CD4-positive, CD25-positive, alpha-beta regulatory T cell (primary cell): ENCODE measurements at regions not wholly inside any gene's neighbourhood (a gene's known extent, or its start where the extent isn't known, plus 50 kb on each side); places are given as distances from the start of the nearest gene placed in this dataset.

ENCODE experiments used
- ATAC-seq, 2 donors: fragments of 150-1000 bp; cut with Tn5 transposase; one replicate each; pipeline ENCODE4 v1.10.0; 2021; ENCODE audit warnings: low read depth in 2 of 2, moderate number of reproducible peaks in 2 of 2, moderate library complexity in 1 of 2
- DNase-seq, 3 donors: peaks; one replicate each; pipeline versions ENCODE4 v3.0.0 to v3.0.0-alpha.2; 2012 to 2022; ENCODE audit warnings: mixed read lengths in 1 of 3
- H3K27ac ChIP-seq: one replicate; pipeline ENCODE4 v1.7.0; 2013; ENCODE audit warnings: mild to moderate bottlenecking, low read length; ENCODE audit not compliant: insufficient read depth, poor library complexity, severe bottlenecking
- H3K27me3 ChIP-seq: one replicate; pipeline ENCODE4 v1.7.0; 2013; ENCODE audit warnings: low read length; ENCODE audit not compliant: control insufficient read depth, insufficient read depth
- H3K36me3 ChIP-seq: one replicate; pipeline ENCODE4 v1.7.0; 2013; ENCODE audit warnings: mild to moderate bottlenecking, low read length, moderate library complexity; ENCODE audit not compliant: control insufficient read depth, insufficient read depth
- H3K4me1 ChIP-seq: 2 replicates; pipeline ENCODE4 v1.7.0; 2013; ENCODE audit warnings: mild to moderate bottlenecking, low read length; ENCODE audit not compliant: insufficient read depth, control insufficient read depth, poor library complexity, severe bottlenecking
- H3K4me3 ChIP-seq: one replicate; pipeline ENCODE4 v1.7.0; 2013; ENCODE audit warnings: low read depth, mild to moderate bottlenecking, low read length, moderate library complexity
- H3K9me3 ChIP-seq, 2 experiments: 1 replicate in 1 of 2; 2 replicates in 1 of 2; pipeline ENCODE4 v1.7.0; 2013; ENCODE audit warnings: low read length in 2 of 2, mild to moderate bottlenecking in 1 of 2, moderate library complexity in 1 of 2; ENCODE audit not compliant: control insufficient read depth in 2 of 2
- H3K27ac Mint-ChIP-seq, 3 donors: one replicate each; pipeline ENCODE4 v1.8.0; 2020 to 2022; ENCODE audit warnings: mild to moderate bottlenecking in 3 of 3, mixed read lengths in 3 of 3, moderate library complexity in 2 of 3
- H3K27me3 Mint-ChIP-seq: one replicate; pipeline ENCODE4 v1.8.0; 2022; ENCODE audit warnings: mild to moderate bottlenecking, mixed read lengths
- H3K36me3 Mint-ChIP-seq: one replicate; pipeline ENCODE4 v1.8.0; 2020; ENCODE audit warnings: mixed read lengths
- H3K4me1 Mint-ChIP-seq, 4 donors: one replicate each; pipeline ENCODE4 v1.8.0; 2020 to 2022; ENCODE audit warnings: mixed read lengths in 4 of 4, mild to moderate bottlenecking in 1 of 4
- H3K4me3 Mint-ChIP-seq, 4 donors: one replicate each; pipeline ENCODE4 v1.8.0; 2020 to 2022; ENCODE audit warnings: mild to moderate bottlenecking in 4 of 4, mixed read lengths in 4 of 4, moderate library complexity in 3 of 4
- H3K9me3 Mint-ChIP-seq, 7 donors: one replicate each; pipeline ENCODE4 v1.8.0; 2020 to 2022; ENCODE audit warnings: mixed read lengths in 7 of 7, mild to moderate bottlenecking in 3 of 7, moderate library complexity in 2 of 7

- Histone ChIP-seq H3K27ac (no peak overlapping the region), H3K36me3 (no peaks in the 10 kb centered on the region), H3K4me3 (no peak overlapping the region), H3K4me1 (no peaks in the 10 kb centered on the region), H3K9me3 (no peaks in the 10 kb centered on the region), H3K27me3 (no peaks in the 10 kb centered on the region)
- H3K4me1 Mint-ChIP-seq = no peaks in the 10 kb centered on the region
- peaks cover 0 to 1% (median 0%) of the 10 kb centered on the region in 7 donors for H3K9me3 Mint-ChIP-seq
- no peak for ATAC-seq
- H3K27me3 Mint-ChIP-seq = peaks cover 2% of the 10 kb centered on the region
- no peak for DNase-seq
- H3K4me3 Mint-ChIP-seq = no peak overlapping the region
- no peaks in the 10 kb centered on the region for H3K36me3 Mint-ChIP-seq
- H3K27ac Mint-ChIP-seq = no peak overlapping the region
These were observed 109.3 kb upstream of the ANK3 start for GRCh38 chr10:60498985-60499384.

- H3K9me3 ChIP-seq = no peaks in the 10 kb centered on the region
- H3K27me3 Mint-ChIP-seq = no peaks in the 10 kb centered on the region
- H3K36me3 Mint-ChIP-seq = no peaks in the 10 kb centered on the region
- H3K27me3 ChIP-seq = no peaks in the 10 kb centered on the region
- ATAC-seq (no peak), DNase-seq (no peak)
- no peaks in the 10 kb centered on the region for H3K4me1 Mint-ChIP-seq
- H3K4me3 ChIP-seq = no peak overlapping the region
- peaks cover 0 to 6% (median 0%) of the 10 kb centered on the region in 7 donors for H3K9me3 Mint-ChIP-seq
- H3K27ac Mint-ChIP-seq = no peak overlapping the region
- H3K27ac ChIP-seq = no peak overlapping the region
- H3K4me1 ChIP-seq = no peaks in the 10 kb centered on the region
- H3K36me3 ChIP-seq = no peaks in the 10 kb centered on the region
- no peak overlapping the region for H3K4me3 Mint-ChIP-seq
These were observed 107.7 kb upstream of the ANK3 start for GRCh38 chr10:60497364-60497763.

GRCh38 chr10:60496181-60496580, 106.5 kb upstream of the ANK3 start:
- H3K27ac ChIP-seq = no peak overlapping the region
- no peak overlapping the region for H3K27ac Mint-ChIP-seq
- H3K9me3 ChIP-seq = no peaks in the 10 kb centered on the region
- H3K4me3 ChIP-seq = no peak overlapping the region
- H3K4me1 ChIP-seq = no peaks in the 10 kb centered on the region
- no peaks in the 10 kb centered on the region for H3K27me3 ChIP-seq
- ATAC-seq = no peak
- no peaks in the 10 kb centered on the region for H3K36me3 ChIP-seq
- no peak overlapping the region for H3K4me3 Mint-ChIP-seq
- peaks cover 0 to 6% (median 0%) of the 10 kb centered on the region in 7 donors for H3K9me3 Mint-ChIP-seq
- no peaks in the 10 kb centered on the region for H3K36me3 Mint-ChIP-seq
- DNase-seq = no peak
- no peaks in the 10 kb centered on the region for H3K27me3 Mint-ChIP-seq
- no peaks in the 10 kb centered on the region for H3K4me1 Mint-ChIP-seq

GRCh38 chr10:60495338-60496055, 105.8 kb upstream of the ANK3 start:
- Histone ChIP-seq H3K27ac (no peak overlapping the region), H3K4me3 (no peak overlapping the region), H3K27me3 (no peaks in the 10 kb centered on the region), H3K9me3 (no peaks in the 10 kb centered on the region), H3K36me3 (no peaks in the 10 kb centered on the region), H3K4me1 (no peaks in the 10 kb centered on the region)
- DNase-seq (no peak), ATAC-seq (no peak)
- Mint-ChIP-seq H3K9me3 (peaks cover 0 to 6% (median 0%) of the 10 kb centered on the region in 7 donors), H3K27me3 (no peaks in the 10 kb centered on the region), H3K4me1 (no peaks in the 10 kb centered on the region), H3K36me3 (no peaks in the 10 kb centered on the region), H3K4me3 (no peak overlapping the region), H3K27ac (no peak overlapping the region)

GRCh38 chr10:60494774-60495173, 105.1 kb upstream of the ANK3 start:
- Mint-ChIP-seq H3K4me1 (no peaks in the 10 kb centered on the region), H3K9me3 (peaks cover 0 to 9% (median 0%) of the 10 kb centered on the region in 7 donors)

GRCh38 chr10:60491162-60491561, 101.5 kb upstream of the ANK3 start:
- DNase-seq = no peak
- no peak overlapping the region for H3K4me3 ChIP-seq
- H3K36me3 ChIP-seq = no peaks in the 10 kb centered on the region
- no peaks in the 10 kb centered on the region for H3K27me3 ChIP-seq
- no peaks in the 10 kb centered on the region for H3K4me1 ChIP-seq
- no peak overlapping the region for H3K27ac ChIP-seq
- H3K27me3 Mint-ChIP-seq = no peaks in the 10 kb centered on the region
- H3K9me3 ChIP-seq = no peaks in the 10 kb centered on the region
- ATAC-seq = no peak
- H3K4me3 Mint-ChIP-seq = no peak overlapping the region
- H3K36me3 Mint-ChIP-seq = no peaks in the 10 kb centered on the region
- no peaks in the 10 kb centered on the region for H3K4me1 Mint-ChIP-seq
- peaks cover 0 to 11% (median 0%) of the 10 kb centered on the region in 7 donors for H3K9me3 Mint-ChIP-seq
- H3K27ac Mint-ChIP-seq = no peak overlapping the region

More at GRCh38 chr10:60494774-60495173, 105.1 kb upstream of the ANK3 start:
- H3K4me3 ChIP-seq = no peak overlapping the region
- no peaks in the 10 kb centered on the region for H3K27me3 Mint-ChIP-seq
- no peak for DNase-seq
- H3K4me1 ChIP-seq = no peaks in the 10 kb centered on the region
- no peaks in the 10 kb centered on the region for H3K27me3 ChIP-seq
- no peak overlapping the region for H3K27ac Mint-ChIP-seq
- no peaks in the 10 kb centered on the region for H3K36me3 Mint-ChIP-seq
- H3K9me3 ChIP-seq = no peaks in the 10 kb centered on the region
- ATAC-seq = no peak
- H3K36me3 ChIP-seq = no peaks in the 10 kb centered on the region
- H3K27ac ChIP-seq = no peak overlapping the region
- H3K4me3 Mint-ChIP-seq = no peak overlapping the region

- H3K27ac ChIP-seq = no peak overlapping the region
- Mint-ChIP-seq H3K4me3 (no peak overlapping the region), H3K27me3 (no peaks in the 10 kb centered on the region), H3K36me3 (peaks cover 4% of the 10 kb centered on the region), H3K27ac (no peak overlapping the region), H3K9me3 (peaks cover 0 to 14% (median 0%) of the 10 kb centered on the region in 7 donors), H3K4me1 (no peaks in the 10 kb centered on the region)
- H3K4me3 ChIP-seq = no peak overlapping the region
- DNase-seq = no peak
- no peaks in the 10 kb centered on the region for H3K4me1 ChIP-seq
- no peaks in the 10 kb centered on the region for H3K9me3 ChIP-seq
- no peaks in the 10 kb centered on the region for H3K27me3 ChIP-seq
- no peak for ATAC-seq
- H3K36me3 ChIP-seq = no peaks in the 10 kb centered on the region
These were observed 100.3 kb upstream of the ANK3 start for GRCh38 chr10:60490013-60490412.

- Histone ChIP-seq H3K36me3 (no peaks in the 10 kb centered on the region), H3K4me3 (no peak overlapping the region), H3K4me1 (no peaks in the 10 kb centered on the region), H3K27me3 (no peaks in the 10 kb centered on the region), H3K27ac (no peak overlapping the region), H3K9me3 (no peaks in the 10 kb centered on the region)
- H3K4me3 Mint-ChIP-seq = no peak overlapping the region
- no peaks in the 10 kb centered on the region for H3K4me1 Mint-ChIP-seq
- DNase-seq = no peak
- H3K27ac Mint-ChIP-seq = no peak overlapping the region
- H3K27me3 Mint-ChIP-seq = no peaks in the 10 kb centered on the region
- peaks cover 0 to 10% (median 0%) of the 10 kb centered on the region in 7 donors for H3K9me3 Mint-ChIP-seq
- H3K36me3 Mint-ChIP-seq = peaks cover 4% of the 10 kb centered on the region
- ATAC-seq = no peak
These were observed 98.5 kb upstream of the ANK3 start for GRCh38 chr10:60488111-60488669.
